Neural progenitor cell (in vitro differentiated cells): ENCODE measurements at regions not wholly inside any gene's neighbourhood (a gene's known extent, or its start where the extent isn't known, plus 50 kb on each side); places are given as distances from the start of the nearest gene placed in this dataset.

ENCODE experiments used
- EZH2 ChIP-seq: fragments of 200-600 bp; sonication (generic); IDR thresholded peaks from 2 replicates; pipeline ENCODE4 v1.6.1; 2017; ENCODE audit warnings: antibody characterized with exemption, mild to moderate bottlenecking, moderate library complexity
- TF ChIP-seq, protein P1 (sequence below): fragments of 200-600 bp; sonication (generic); IDR thresholded peaks from 2 replicates; pipeline ENCODE4 v1.5.1; 2017; ENCODE audit warnings: antibody characterized with exemption, mild to moderate bottlenecking

DNA sequence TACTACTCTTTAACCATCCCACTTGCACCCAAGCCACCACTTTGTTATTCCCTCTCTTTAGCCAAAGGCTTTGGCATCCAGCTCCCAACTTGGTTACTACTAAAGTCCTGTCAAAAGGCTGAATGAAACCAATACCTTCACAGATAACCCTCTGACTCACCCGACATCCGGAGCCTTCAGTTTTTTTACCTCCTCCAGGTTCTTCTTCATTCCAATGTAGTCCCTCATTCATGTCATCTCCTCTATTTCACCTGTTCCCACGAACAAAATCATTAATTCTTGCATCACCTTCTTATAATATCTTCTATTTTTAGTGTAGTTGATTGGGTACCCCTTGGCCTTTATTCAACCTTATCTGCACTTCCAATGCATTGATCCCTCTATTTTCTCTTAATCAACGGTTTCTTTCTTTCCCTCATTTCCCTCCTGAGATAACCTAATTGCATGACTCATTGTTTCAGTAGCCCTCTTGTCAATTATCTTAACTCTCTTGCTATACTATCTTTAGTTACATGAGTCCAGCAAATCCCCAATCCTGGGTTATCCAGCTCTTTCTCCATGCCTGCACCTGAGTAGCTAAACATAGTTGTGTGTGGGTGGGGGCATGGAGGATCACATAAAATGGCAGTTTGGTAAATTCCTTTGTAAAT is 87.2 kb upstream of the COL1A2 start:
- TF ChIP-seq, protein P1, sequence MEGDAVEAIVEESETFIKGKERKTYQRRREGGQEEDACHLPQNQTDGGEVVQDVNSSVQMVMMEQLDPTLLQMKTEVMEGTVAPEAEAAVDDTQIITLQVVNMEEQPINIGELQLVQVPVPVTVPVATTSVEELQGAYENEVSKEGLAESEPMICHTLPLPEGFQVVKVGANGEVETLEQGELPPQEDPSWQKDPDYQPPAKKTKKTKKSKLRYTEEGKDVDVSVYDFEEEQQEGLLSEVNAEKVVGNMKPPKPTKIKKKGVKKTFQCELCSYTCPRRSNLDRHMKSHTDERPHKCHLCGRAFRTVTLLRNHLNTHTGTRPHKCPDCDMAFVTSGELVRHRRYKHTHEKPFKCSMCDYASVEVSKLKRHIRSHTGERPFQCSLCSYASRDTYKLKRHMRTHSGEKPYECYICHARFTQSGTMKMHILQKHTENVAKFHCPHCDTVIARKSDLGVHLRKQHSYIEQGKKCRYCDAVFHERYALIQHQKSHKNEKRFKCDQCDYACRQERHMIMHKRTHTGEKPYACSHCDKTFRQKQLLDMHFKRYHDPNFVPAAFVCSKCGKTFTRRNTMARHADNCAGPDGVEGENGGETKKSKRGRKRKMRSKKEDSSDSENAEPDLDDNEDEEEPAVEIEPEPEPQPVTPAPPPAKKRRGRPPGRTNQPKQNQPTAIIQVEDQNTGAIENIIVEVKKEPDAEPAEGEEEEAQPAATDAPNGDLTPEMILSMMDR, result no peak
- no peak for TF ChIP-seq EZH2
